ENCODE measurements at regions not wholly inside any gene's neighbourhood (a gene's known extent, or its start where the extent isn't known, plus 50 kb on each side); places are given as distances from the start of the nearest gene placed in this dataset.
"Not testable (repeated sequence)": the region's sequence is repeated elsewhere in the genome, so short reads cannot be mapped to it uniquely, and the experiment has no call there.

DNA sequence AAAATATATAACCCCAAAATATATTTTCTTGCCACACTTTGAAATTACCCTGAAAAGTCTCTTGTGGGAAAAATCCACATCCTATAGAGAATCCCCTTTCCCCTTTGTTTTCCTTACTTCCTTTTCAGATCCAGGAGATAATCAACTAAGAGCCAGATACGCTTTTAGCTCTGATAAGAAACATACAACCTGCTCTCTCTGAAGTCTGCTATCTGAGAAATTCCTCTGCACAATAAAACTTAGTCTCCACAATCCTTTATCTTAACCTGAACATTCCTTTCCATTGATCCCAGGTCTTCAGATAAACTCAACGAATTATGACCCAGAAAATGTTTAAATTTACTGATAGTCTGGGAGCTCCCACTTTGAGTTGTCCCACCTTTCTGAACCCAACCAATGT lies 233.4 kb upstream of the SETMAR start:
- DNase-seq, result no peak

DNA sequence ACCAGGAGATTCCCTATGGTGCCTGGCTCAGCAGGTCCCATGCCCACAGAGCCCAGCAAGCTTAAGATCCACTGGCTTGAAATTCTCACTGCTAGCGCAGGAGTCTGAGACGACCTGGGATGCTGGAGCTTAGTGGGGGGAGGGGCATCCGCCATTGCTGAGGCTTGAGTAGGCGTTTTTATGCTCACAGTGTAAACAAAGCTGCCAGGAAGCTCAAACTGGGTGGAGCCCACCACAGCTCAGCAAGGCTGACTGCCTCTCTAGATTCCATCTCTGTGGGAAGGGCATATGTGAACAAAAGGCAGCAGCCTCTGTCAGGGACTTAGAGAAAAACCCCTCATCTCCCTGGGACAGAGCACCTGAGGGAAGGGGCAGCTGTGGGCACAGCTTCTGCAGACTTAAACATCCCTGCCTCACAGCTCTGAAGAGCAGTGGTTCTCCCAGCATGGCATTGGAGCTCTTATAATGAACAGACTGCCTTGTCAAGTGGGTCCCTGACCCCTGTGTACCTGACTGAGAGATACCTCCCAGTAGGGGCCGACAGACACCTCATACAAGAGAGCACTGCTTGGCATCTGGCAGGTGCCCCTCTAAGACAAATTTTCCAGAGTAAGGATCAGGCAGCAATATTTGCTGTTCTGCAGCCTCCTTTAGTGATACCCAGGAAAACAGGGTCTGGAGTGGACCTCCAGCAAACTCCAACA lies 231.5 kb upstream of the SETMAR start:
- no peak for DNase-seq

DNA sequence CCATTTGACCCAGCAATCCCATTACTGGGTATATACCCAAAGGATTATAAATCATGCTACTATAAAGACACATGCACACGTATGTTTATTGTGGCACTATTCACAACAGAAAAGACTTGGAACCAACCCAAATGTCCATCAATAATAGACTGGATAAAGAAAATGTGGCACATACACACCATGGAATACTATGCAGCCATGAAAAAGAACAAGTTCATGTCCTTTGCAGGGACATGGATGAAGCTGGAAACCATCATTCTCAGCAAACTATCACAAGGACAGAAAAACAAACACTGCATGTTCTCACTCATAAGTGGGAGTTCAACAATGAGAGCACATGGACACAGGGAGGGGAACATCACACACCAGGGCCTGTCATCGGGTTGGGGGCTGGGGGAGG lies 225.9 kb upstream of the SETMAR start:
- not testable (repeated sequence) for DNase-seq

DNA sequence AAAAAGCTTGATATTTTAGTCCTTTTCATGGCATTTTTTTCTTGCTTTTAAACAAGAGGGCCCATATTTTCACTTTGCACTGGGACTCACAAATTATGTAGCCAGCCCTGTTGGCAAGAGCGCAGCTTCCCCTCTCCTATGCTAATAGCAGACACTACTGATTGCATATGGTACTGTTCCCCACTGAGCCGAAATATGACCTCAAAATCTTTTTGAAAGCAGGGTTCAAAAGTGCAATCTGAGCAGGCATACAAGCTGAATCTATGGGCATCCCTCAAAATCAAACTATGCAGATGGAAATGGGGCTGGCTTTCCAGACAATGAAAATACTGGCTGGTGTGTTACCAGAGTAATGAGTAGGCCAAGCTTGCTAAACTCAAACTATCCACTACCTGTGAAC lies 225.2 kb upstream of the SETMAR start:
- no peak for DNase-seq

DNA sequence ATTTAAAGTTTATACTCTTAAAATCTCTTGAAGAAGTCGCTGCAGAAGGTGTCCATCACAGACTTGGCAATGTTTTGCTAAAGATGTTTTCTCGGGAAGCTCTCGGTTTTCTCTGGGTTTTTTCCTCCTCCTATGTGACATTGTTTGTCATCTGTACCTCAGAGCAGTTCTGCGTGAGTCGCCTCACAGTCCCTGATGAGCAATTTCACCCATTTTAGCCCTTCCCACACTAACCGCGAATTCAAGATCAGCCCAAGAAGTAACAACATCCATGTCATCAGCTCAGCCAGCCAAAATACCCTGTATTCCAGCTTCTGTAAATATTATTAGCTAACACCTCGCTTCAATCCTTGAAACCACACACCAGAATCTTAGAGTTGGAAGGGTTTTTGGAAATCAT lies 224.3 kb upstream of the SETMAR start:
- DNase-seq, result no peak

DNA sequence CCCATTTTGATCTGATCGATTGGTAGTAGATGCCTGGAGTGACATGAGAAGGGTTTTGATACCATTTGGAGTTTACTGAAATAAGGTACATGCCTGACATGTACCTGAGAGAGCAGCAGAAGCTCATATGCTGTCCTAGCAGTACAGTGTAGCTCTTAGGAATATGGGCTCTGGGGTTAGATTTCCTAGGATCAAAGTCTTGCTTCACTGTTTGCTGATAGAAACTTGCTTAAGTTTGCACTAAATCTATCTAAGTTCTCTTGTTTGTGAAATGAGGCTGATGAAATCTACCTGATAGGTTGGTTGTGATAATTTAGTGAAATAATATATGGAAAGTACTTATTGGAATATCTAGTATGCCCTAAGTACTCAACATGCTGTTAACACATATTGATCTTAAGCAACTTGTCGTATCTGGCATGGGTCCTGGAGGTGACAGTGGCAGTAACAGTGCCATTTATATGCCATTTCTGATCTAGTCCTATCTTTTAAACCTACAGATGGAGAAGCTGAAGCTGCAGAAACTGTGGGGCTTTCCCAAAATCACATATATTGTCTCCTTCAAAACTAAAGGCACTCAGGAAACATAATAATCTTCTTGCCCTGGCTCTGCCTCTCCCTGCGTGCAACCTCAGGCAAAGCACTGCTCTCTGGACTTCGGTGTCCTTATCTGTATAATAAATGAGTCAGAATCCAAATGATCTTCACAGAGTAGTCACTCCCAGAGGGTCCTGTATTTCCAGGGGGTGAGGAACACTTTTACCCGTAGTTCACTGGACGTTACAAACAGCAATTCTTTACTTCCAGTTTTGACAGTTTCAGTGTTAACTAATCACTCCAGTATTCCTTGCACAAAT lies 223.6 kb upstream of the SETMAR start:
- DNase-seq, result no peak

DNA sequence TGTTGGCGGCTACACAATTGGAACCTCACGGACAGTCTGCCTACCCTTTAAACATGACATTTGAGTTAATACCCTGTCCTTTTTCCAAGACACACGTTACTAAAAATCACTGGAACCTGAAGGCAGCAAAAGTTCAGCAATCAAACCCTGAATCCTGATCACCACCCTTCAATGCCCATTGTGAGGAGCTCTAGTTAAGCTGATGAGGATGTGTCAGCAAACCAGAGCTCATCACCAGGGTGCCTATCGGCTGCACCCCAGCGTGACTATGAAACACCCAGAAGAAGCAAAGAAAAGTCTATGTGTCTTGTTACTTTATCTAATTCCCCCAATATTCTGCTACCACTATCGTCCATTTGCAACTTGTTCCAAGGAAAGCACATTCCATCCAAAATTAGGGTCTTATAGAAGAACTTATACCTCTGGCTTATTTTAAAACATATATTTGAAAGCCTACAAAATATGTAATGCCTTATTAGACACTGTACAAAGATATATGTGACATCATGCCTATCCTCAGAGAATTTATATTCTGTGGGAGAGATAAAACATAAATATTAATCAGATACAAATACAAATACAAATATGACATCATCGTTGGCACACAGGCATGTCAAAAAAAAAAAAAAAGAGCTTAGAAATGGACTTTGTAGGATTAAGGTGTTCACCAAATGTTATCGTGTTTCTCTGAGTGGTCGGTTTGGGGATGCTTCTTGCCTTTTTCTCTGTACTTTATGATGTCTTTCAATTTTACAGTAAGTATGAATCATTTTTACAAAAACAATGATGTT lies 219.7 kb upstream of the SETMAR start:
- DNase-seq, result no peak

DNA sequence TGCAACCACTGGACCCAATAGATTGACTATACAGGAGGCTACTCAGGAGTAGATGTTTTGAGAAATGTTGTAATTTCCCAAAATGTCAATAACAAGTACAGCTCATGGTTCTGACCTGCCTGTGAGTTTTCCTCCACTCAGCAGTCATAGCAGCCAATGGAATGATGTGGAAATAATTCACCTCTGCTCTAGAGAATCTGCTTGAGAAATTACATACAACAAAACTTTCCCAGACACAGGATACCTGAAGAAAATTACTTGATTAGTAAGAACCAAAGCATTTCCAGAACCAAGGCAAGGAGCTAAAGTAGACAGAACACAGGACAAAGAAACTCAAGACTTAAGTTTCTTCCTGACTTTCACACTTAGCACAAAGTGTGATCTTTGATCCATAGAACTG lies 218.9 kb upstream of the SETMAR start:
- no peak for DNase-seq

DNA sequence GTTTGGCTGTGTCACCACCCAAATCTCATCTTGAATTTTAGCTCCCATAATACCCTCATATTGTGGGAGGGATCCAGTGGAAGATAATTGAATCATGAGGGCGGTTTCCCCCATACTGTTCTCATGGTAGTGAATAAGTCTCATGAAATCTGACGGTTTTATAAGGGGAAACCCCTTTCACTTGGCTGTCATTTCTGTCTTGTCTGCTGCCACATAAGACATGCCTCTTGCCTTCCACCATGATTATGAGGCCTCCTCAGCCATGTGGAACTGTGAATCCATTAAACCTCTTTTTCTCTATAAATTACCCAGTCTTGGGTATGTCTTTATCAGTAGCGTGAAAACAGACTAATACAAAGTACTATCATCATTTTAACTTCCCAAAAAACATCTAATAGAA lies 216.5 kb upstream of the SETMAR start:
- not testable (repeated sequence) for DNase-seq

DNA sequence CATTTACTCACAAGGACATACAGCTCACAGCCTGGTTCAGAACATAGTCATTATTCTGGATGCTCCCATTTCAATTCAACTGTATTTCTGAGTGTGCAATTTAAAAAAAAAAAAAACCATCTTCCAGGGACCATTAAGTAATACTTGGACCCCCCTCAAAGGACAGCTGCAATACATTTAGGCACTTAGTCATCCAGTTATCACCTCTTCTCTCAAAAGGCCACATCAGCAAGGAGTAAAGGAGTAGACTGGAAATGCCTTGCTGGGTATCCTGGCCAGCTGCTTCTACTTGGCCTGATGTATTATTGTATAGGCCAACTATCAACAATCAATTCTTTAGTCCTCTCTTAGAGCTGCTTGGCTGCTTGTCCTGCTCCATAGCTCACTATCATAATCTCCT lies 211.4 kb upstream of the SETMAR start:
- DNase-seq, result no peak

DNA sequence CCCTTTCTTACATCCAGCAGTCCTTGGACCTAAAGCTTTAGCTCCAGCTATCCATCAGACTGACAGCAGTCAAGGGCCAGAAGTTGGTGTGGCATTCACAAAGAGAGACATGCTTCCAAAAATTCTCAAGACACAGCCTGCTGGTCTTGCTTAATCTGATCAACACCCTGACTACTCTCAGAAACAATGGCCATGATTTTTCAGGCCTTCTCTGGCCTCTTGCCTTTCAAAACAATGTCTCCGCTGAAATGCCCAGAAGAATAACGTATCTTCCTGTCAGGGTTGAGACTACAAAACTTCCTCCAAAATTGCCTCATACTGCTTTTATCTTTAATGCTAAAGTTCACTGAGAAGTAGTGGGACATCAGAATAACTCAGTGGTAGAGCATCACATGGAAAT lies 205.4 kb upstream of the SETMAR start:
- no peak for DNase-seq

DNA sequence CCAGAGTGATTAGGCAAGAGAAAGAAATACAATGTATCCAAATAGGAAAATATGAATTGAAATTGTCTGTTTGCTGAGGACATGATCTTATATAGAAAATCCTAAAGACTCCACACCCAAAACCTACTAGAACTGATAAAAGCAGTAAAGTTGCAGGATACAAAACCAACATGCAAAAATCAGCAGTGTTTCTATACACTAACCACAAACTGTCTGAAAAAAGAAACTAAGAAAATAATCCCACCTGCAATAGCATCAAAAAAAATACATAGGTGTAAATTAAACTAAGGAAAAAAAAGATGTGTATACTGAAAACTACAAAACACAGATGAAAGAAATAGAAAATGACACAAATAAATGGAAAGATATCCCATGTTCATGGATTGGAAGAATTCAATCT lies 203.6 kb upstream of the SETMAR start:
- no peak for DNase-seq

DNA sequence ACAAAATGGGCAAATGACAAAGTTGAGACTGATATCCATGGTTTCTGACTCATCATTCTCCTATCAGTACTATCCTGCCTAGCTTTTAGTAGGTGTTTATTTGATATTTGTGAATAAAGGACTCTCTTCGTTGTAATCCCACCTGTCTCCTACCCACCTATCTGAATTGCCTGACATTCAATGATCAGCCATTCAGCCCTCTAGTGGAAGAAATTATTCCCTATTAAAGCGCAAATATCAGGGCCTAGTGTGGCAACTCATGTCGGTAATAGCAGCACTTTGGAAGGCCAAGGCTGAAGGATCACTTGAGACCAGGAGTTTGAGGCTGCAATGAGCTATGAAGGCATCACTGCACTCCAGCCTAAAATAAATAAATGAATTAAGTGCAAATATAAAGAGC lies 195.7 kb upstream of the SETMAR start:
- DNase-seq, result no peak

DNA sequence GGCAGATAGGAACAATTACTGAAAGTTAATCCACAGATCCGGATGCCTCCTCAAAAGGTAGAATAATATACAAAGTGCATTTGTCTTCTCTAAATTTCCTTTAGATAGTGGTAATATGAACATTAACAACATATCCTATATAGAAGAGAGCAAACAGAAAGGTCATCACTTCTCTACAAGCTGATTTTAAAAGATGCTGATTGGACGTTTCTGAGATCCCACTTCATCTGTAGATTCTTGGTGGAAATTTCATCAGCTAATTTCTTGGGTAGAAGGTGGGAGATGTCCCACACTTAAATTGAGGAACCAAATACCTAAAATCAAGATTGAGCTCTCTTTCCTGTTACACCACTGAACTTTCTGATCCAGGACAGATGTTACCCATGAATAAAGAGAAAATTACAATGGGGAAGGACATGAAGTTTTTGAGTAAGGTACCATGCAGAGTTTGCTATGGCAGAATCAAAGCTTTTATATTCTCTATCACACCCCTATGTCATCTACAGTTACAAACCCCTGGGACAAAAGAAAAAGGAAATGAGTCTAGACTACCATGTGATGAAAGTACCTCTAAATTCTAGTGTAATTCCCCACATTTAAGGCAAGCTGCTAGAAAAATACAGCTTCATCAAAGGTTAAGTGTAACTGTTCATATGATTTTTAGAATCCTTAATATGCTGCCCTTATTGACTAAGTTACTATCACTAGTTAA lies 189.2 kb upstream of the SETMAR start:
- no peak for DNase-seq

DNA sequence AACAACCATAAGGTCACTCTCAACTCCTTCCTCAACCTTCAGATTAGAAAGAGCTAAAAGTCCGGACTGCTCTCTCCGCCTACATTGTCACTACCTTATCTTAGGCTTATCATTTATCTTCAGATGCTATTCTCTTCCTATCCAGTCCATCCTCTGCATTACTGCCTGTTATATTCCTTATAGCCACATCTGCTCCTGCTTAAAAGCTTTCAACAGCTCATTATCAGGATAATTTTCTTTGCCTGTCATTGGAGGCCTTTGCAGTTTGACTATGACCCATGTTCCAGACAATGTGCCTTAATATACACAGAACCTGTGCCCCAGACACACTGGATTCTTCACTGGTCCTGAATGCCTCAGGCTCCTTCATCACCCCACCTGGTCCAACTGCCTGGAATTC lies 184.1 kb upstream of the SETMAR start:
- no peak for DNase-seq

DNA sequence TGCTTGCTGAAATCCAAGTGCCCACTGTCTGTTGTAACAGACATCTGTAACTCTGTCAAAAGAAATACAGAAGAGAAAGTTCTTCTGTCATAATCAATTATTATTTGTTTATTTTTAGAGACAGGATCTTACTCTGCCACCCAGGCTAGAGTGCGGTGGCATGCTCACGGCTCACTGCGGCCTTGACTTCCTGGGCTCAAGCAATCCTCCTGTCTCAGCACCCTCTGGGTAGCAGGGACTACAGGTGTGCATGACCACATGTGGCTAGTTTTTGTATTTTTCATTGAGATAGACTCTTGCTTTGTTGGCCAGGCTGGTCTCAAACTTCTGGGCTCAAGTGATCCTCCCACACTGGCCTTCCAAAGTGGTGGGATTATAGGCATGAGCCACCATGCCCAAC lies 177.6 kb upstream of the SETMAR start:
- no peak for DNase-seq

DNA sequence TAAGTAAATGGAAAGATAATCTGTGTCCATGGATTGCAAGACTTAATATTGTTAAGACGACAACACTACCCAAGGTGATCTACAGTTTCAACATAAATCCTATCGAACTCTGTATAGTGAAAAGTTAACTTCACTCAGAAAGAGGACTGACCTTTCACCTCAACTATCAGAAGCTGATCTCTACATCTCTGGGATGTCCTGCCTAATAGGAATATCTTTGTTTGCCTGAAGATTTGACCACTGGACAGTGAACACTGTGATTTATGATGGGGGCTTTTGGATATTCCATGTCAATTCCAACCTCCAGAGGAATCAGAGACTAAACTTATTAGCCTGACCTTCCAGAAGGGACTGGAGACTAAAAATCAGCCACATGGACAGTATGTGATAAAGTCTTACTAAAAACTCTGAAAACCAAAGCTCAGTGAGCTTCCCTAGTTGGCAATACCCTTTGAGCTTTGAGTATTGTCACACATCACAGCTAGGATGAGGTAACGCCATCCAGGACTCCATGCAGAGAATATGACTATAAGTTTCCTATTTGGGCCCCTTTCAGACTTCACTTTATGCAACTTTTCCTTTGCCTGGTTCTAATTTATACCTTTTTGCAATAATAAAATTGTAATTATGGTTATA lies 164.9 kb upstream of the SETMAR start:
- DNase-seq, result no peak

DNA sequence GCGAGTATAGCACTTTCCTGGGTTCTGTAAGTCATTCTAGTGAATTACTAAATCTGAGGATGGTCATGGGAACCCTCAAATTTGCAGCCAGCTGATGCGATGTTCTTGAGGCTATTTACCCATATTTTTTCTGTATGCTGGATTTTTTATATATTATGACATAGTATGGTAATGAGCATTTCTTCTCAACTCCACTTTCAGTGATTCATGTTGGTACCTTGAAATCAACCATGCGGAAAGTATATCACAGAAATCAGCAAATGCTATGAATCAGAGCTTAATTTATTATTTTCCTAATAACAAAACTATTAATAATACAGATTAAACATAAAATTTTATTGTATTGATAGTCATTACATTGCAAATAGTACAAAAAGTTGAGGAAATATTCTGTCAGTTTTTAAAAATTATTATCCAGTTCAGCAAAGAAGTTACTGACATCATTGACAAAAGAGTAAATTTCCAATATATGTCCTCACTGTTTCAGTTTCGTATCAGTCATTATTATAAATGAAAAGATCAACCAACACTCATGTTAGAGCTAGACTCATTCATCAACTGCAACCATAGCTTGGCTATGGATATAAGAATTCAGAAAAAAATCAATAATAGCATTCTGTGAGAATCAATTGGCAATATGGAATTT lies 164.3 kb upstream of the SETMAR start:
- no peak for DNase-seq

DNA sequence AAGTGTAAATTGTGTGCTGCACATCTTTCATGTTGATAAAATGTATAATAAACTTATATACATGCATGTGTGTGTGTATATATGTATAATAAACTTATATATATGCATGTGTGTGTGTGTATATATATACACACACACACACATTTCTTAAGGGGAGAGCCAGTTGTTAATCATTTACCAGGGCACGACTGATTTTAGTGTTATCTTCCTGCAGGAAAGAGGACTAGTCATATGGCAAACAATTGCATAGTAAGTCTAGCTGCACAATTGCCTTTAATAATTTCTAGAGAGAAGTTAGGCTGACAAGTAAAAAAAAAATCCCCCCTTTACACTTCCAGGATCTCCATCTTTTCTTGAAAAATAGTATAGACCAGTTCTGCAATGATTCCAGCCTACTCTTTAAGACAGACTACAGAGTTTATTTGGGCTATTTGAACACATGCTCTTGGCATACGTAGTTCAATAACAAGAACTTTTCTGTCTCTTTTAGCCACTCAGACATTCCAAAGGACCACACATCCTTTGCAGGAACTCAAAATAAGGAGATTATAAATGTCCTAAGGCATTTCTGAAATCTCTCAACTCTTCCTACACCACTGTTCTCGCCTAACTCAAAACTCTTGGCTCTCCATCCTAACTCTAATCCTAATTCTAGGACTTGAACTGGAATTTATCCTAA lies 163.6 kb upstream of the SETMAR start:
- no peak for DNase-seq

DNA sequence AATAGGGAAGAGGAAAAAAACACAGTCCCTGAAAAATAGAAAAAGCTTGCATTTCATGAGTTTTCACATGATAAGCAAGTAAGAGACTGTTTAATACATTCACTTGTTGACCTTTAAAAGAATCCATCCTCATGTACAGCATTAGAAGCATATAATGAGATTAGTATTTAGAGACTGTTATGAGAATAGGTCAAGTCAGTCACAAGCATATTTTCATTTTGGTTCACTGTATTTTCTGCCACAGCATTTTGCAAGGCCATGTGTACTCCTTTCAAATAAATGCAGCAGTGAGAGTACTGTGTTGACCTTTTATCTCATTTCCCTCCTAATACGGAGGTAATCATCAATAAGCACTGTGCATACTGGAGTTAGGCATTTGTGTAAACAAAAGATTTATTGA lies 162.2 kb upstream of the SETMAR start:
- no peak for DNase-seq

Measured in nucleus accumbens (tissue), 56 donors.